Activated T-cell treated with anti-CD3 and anti-CD28 coated beads, Interleukin-2, amount 50 U/mL, for 4 hours (primary cell): ENCODE measurements at regions not wholly inside any gene's neighbourhood (a gene's known extent, or its start where the extent isn't known, plus 50 kb on each side); places are given as distances from the start of the nearest gene placed in this dataset.

Source experiments
- ATAC-seq, 2 donors: fragments of 200-7000 bp; cut with Tn5 transposase; one replicate each; pipeline ENCODE4 v1.10.0; 2021
- DNase-seq: peaks from one replicate; pipeline ENCODE4 v3.0.0-alpha.2; 2020
- H3K27me3 Mint-ChIP-seq: one replicate; pipeline ENCODE4 v1.8.0; 2021; ENCODE audit warnings: low read depth, mixed read lengths
- H3K36me3 Mint-ChIP-seq: one replicate; pipeline ENCODE4 v1.8.0; 2022; ENCODE audit warnings: mixed read lengths; ENCODE audit not compliant: insufficient read depth
- H3K4me1 Mint-ChIP-seq: one replicate; pipeline ENCODE4 v1.8.0; 2021; ENCODE audit warnings: low read depth, mixed read lengths
- H3K4me3 Mint-ChIP-seq: one replicate; pipeline ENCODE4 v1.8.0; 2021; ENCODE audit warnings: mild to moderate bottlenecking, moderate library complexity, mixed read lengths
- H3K9me3 Mint-ChIP-seq: one replicate; pipeline ENCODE4 v1.8.0; 2021; ENCODE audit warnings: mixed read lengths

- no peaks in the 10 kb centered on the region for H3K27me3 Mint-ChIP-seq
- no peak overlapping the region for H3K4me3 Mint-ChIP-seq
- H3K4me1 Mint-ChIP-seq: peaks cover 2% of the 10 kb centered on the region
- no peak for ATAC-seq
- DNase-seq: no peak
- peaks cover 11% of the 10 kb centered on the region for H3K9me3 Mint-ChIP-seq
- no peaks in the 10 kb centered on the region for H3K36me3 Mint-ChIP-seq
Measured at GRCh38 chr1:217373761-217374701, 256.9 kb downstream of the GPATCH2 start.

GRCh38 chr1:217372049-217372970, 258.6 kb downstream of the GPATCH2 start:
- no peaks in the 10 kb centered on the region for H3K36me3 Mint-ChIP-seq
- DNase-seq (no peak), ATAC-seq (no peak)
- H3K4me1 Mint-ChIP-seq: peaks cover 2% of the 10 kb centered on the region
- peaks cover 6% of the 10 kb centered on the region for H3K9me3 Mint-ChIP-seq
- no peaks in the 10 kb centered on the region for H3K27me3 Mint-ChIP-seq
- H3K4me3 Mint-ChIP-seq: no peak overlapping the region

GRCh38 chr1:217370757-217371156, 260.1 kb downstream of the GPATCH2 start:
- Mint-ChIP-seq H3K36me3 (no peaks in the 10 kb centered on the region), H3K9me3 (no peaks in the 10 kb centered on the region), H3K27me3 (no peaks in the 10 kb centered on the region), H3K4me3 (no peak overlapping the region), H3K4me1 (peaks cover 2% of the 10 kb centered on the region)
- DNase-seq (no peak), ATAC-seq (no peak)

GRCh38 chr1:217369996-217370551, 260.8 kb downstream of the GPATCH2 start:
- Mint-ChIP-seq H3K27me3 (no peaks in the 10 kb centered on the region), H3K4me1 (peaks cover 2% of the 10 kb centered on the region), H3K36me3 (no peaks in the 10 kb centered on the region), H3K4me3 (no peak overlapping the region), H3K9me3 (no peaks in the 10 kb centered on the region)
- ATAC-seq: no peak
- DNase-seq: no peak

GRCh38 chr1:217369271-217369981, 261.5 kb downstream of the GPATCH2 start:
- no peak for DNase-seq
- H3K4me1 Mint-ChIP-seq: peaks cover 2% of the 10 kb centered on the region
- no peak for ATAC-seq
- no peaks in the 10 kb centered on the region for H3K36me3 Mint-ChIP-seq
- H3K27me3 Mint-ChIP-seq: no peaks in the 10 kb centered on the region
- H3K4me3 Mint-ChIP-seq: no peak overlapping the region
- no peaks in the 10 kb centered on the region for H3K9me3 Mint-ChIP-seq

GRCh38 chr1:217364220-217364619, 266.7 kb downstream of the GPATCH2 start:
- no peak overlapping the region for H3K4me3 Mint-ChIP-seq
- peaks cover 2% of the 10 kb centered on the region for H3K27me3 Mint-ChIP-seq
- no peaks in the 10 kb centered on the region for H3K4me1 Mint-ChIP-seq
- no peak for DNase-seq
- no peak for ATAC-seq
- H3K36me3 Mint-ChIP-seq: no peaks in the 10 kb centered on the region
- no peaks in the 10 kb centered on the region for H3K9me3 Mint-ChIP-seq

GRCh38 chr1:217363319-217363718, 267.6 kb downstream of the GPATCH2 start:
- Mint-ChIP-seq H3K27me3 (peaks cover 2% of the 10 kb centered on the region), H3K9me3 (no peaks in the 10 kb centered on the region), H3K4me1 (no peaks in the 10 kb centered on the region), H3K36me3 (no peaks in the 10 kb centered on the region), H3K4me3 (no peak overlapping the region)
- ATAC-seq (no peak), DNase-seq (no peak)

- Mint-ChIP-seq H3K27me3 (peaks cover 2% of the 10 kb centered on the region), H3K4me1 (no peaks in the 10 kb centered on the region), H3K4me3 (no peak overlapping the region), H3K9me3 (peaks cover 8% of the 10 kb centered on the region), H3K36me3 (no peaks in the 10 kb centered on the region)
- ATAC-seq: no peak
- DNase-seq: no peak
Measured at GRCh38 chr1:217360510-217360909, 270.4 kb downstream of the GPATCH2 start.

- no peak for ATAC-seq
- Mint-ChIP-seq H3K36me3 (no peaks in the 10 kb centered on the region), H3K27me3 (peaks cover under 1% of the 10 kb centered on the region), H3K4me1 (no peaks in the 10 kb centered on the region), H3K4me3 (no peak overlapping the region), H3K9me3 (peaks cover 8% of the 10 kb centered on the region)
- no peak for DNase-seq
Measured at GRCh38 chr1:217354895-217355294, 276.0 kb downstream of the GPATCH2 start.

GRCh38 chr1:217348960-217349664, 281.8 kb downstream of the GPATCH2 start:
- Mint-ChIP-seq H3K4me3 (no peak overlapping the region), H3K4me1 (no peaks in the 10 kb centered on the region), H3K27me3 (peaks cover 5% of the 10 kb centered on the region), H3K36me3 (no peaks in the 10 kb centered on the region), H3K9me3 (no peaks in the 10 kb centered on the region)
- DNase-seq: no peak
- no peak for ATAC-seq

GRCh38 chr1:217344712-217345111, 286.2 kb downstream of the GPATCH2 start:
- Mint-ChIP-seq H3K27me3 (peaks cover 4% of the 10 kb centered on the region), H3K4me1 (no peaks in the 10 kb centered on the region), H3K9me3 (no peaks in the 10 kb centered on the region), H3K4me3 (no peak overlapping the region), H3K36me3 (no peaks in the 10 kb centered on the region)
- DNase-seq (no peak), ATAC-seq (no peak)

GRCh38 chr1:217343907-217344306, 287.0 kb downstream of the GPATCH2 start:
- peaks cover 4% of the 10 kb centered on the region for H3K27me3 Mint-ChIP-seq
- H3K4me1 Mint-ChIP-seq: no peaks in the 10 kb centered on the region
- H3K36me3 Mint-ChIP-seq: no peaks in the 10 kb centered on the region
- no peaks in the 10 kb centered on the region for H3K9me3 Mint-ChIP-seq
- H3K4me3 Mint-ChIP-seq: no peak overlapping the region
- no peak for DNase-seq
- ATAC-seq: no peak

- no peak for DNase-seq
- ATAC-seq: no peak
- H3K36me3 Mint-ChIP-seq: no peaks in the 10 kb centered on the region
- H3K9me3 Mint-ChIP-seq: no peaks in the 10 kb centered on the region
- H3K27me3 Mint-ChIP-seq: peaks cover 4% of the 10 kb centered on the region
- no peak overlapping the region for H3K4me3 Mint-ChIP-seq
- no peaks in the 10 kb centered on the region for H3K4me1 Mint-ChIP-seq
Measured at GRCh38 chr1:217342105-217342504, 288.8 kb downstream of the GPATCH2 start.
